ENCODE measurements at regions not wholly inside any gene's neighbourhood (a gene's known extent, or its start where the extent isn't known, plus 50 kb on each side); places are given as distances from the start of the nearest gene placed in this dataset.
A peak's percentile ranks its signal among the peaks of the same experiment; 100 is the strongest.

DNA sequence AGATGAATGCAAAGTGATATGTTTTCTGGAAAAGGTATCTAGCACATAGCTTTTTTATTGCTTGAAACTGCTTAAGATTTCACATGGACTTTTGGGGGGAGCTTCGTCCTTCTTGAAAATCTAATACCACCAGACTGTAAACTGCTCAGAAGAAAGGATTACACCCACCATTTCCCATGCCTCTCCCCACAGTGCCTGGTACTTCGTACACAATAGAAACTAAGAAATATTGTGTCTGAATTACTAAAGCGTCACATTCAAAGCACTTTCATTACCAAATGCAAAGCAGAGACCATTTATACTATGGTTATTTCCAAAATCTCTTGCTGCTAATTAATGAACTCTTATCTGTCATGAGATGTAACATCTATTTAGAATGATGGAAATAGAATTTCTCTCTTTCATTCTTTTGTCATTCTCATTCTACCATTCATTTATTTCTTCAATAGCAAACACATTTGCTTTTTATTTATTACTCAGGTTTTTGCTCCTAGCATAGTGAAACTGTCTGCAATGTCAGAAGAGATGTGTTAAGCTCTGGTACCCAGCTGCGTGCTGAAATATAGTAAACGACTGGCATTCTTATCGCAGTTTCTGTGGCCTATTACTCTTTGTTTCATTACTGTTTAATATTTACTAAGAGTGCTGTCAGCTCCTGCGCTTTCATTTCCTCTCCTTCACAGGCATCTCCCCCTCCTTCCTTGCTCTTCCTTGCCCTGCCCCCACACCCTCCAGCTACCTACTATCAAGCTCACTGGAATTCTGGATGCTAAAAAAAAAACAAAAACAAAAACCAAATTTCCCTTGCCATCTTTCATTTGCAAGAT lies 51.4 kb upstream of the RAPGEF2 start (continued):
- TF ChIP-seq REST (IDR thresholded peaks at IDR 0.05; ENCODE audit: low read depth, low read length) (no peak), SMARCA5 (IDR thresholded peaks at IDR 0.05) (no peak), SRF (IDR thresholded peaks at IDR 0.05; ENCODE audit: low read depth in 2 of 2, low read length in 2 of 2) (no peak), ZSCAN29 (IDR thresholded peaks at IDR 0.05) (no peak), MYB (IDR thresholded peaks at IDR 0.05; ENCODE audit: borderline replicate concordance, low read depth, low read length) (no peak), EGR1 (IDR thresholded peaks at IDR 0.05; ENCODE audit: borderline replicate concordance in 1 of 2, low read depth in 2 of 2, low read length in 2 of 2) (no peak), STAT1 (conservative IDR thresholded peaks at IDR 0.05) (no peak), ATF2 (IDR thresholded peaks at IDR 0.05; ENCODE audit: low read length) (peak; percentile 73), ZZZ3 (IDR thresholded peaks at IDR 0.05; ENCODE audit: control insufficient read depth, insufficient read length, low read depth) (no peak), BACH1 (IDR thresholded peaks at IDR 0.05; ENCODE audit: borderline replicate concordance) (0 out of 2 replicates have a peak, but pooled peaks have one; percentile 39), NFYA (IDR thresholded peaks at IDR 0.05; ENCODE audit: borderline replicate concordance, low read depth, low read length) (no peak)
- TF ChIP-seq, protein P1, sequence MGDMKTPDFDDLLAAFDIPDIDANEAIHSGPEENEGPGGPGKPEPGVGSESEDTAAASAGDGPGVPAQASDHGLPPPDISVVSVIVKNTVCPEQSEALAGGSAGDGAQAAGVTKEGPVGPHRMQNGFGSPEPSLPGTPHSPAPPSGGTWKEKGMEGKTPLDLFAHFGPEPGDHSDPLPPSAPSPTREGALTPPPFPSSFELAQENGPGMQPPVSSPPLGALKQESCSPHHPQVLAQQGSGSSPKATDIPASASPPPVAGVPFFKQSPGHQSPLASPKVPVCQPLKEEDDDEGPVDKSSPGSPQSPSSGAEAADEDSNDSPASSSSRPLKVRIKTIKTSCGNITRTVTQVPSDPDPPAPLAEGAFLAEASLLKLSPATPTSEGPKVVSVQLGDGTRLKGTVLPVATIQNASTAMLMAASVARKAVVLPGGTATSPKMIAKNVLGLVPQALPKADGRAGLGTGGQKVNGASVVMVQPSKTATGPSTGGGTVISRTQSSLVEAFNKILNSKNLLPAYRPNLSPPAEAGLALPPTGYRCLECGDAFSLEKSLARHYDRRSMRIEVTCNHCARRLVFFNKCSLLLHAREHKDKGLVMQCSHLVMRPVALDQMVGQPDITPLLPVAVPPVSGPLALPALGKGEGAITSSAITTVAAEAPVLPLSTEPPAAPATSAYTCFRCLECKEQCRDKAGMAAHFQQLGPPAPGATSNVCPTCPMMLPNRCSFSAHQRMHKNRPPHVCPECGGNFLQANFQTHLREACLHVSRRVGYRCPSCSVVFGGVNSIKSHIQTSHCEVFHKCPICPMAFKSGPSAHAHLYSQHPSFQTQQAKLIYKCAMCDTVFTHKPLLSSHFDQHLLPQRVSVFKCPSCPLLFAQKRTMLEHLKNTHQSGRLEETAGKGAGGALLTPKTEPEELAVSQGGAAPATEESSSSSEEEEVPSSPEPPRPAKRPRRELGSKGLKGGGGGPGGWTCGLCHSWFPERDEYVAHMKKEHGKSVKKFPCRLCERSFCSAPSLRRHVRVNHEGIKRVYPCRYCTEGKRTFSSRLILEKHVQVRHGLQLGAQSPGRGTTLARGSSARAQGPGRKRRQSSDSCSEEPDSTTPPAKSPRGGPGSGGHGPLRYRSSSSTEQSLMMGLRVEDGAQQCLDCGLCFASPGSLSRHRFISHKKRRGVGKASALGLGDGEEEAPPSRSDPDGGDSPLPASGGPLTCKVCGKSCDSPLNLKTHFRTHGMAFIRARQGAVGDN (IDR thresholded peaks at IDR 0.05), result no peak
- TF ChIP-seq, protein P2, sequence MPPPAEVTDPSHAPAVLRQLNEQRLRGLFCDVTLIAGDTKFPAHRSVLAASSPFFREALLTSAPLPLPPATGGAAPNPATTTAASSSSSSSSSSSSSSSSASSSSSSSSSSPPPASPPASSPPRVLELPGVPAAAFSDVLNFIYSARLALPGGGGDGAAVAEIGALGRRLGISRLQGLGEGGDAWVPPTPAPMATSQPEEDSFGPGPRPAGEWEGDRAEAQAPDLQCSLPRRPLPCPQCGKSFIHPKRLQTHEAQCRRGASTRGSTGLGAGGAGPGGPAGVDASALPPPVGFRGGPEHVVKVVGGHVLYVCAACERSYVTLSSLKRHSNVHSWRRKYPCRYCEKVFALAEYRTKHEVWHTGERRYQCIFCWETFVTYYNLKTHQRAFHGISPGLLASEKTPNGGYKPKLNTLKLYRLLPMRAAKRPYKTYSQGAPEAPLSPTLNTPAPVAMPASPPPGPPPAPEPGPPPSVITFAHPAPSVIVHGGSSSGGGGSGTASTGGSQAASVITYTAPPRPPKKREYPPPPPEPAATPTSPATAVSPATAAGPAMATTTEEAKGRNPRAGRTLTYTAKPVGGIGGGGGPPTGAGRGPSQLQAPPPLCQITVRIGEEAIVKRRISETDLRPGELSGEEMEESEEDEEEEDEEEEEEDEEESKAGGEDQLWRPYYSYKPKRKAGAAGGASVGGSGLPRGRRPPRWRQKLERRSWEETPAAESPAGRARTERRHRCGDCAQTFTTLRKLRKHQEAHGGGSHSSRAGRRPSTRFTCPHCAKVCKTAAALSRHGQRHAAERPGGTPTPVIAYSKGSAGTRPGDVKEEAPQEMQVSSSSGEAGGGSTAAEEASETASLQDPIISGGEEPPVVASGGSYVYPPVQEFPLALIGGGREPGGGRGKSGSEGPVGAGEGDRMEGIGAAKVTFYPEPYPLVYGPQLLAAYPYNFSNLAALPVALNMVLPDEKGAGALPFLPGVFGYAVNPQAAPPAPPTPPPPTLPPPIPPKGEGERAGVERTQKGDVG (CRISPR knock-in tag; IDR thresholded peaks at IDR 0.05), result no peak
